ENCODE measurements at regions not wholly inside any gene's neighbourhood (a gene's known extent, or its start where the extent isn't known, plus 50 kb on each side); places are given as distances from the start of the nearest gene placed in this dataset.

- in situ Hi-C loops (cut with HindIII; ENCODE audit: low sequenced_read_pairs), result no loop called here
- H3K4me3 ChIP-seq (ENCODE audit: low read depth, low read length), result no peak overlapping the region
- TF ChIP-seq CTCF (IDR thresholded peaks at IDR 0.05; ENCODE audit: low read depth, low read length), result no peak
- no peak for DNase-seq (ENCODE audit: low read depth, low spot score)
Measured at GRCh38 chr5:111635151-111635902, 121.7 kb downstream of the NREP start.

- H3K4me3 ChIP-seq (ENCODE audit: low read depth, low read length), result no peak overlapping the region
- DNase-seq (ENCODE audit: low read depth, low spot score), result no peak
- TF ChIP-seq CTCF (IDR thresholded peaks at IDR 0.05; ENCODE audit: low read depth, low read length), result no peak
- in situ Hi-C loops (cut with HindIII; ENCODE audit: low sequenced_read_pairs), result no loop called here
Measured at GRCh38 chr5:111631328-111631727, 119.0 kb upstream of the STARD4 start.

GRCh38 chr5:111628901-111629300, 116.6 kb upstream of the STARD4 start:
- in situ Hi-C loops (cut with HindIII; ENCODE audit: low sequenced_read_pairs), result no loop called here

GRCh38 chr5:111627862-111628261, 115.5 kb upstream of the STARD4 start:
- DNase-seq (ENCODE audit: low read depth, low spot score), result no peak
- in situ Hi-C loops (cut with HindIII; ENCODE audit: low sequenced_read_pairs), result no loop called here
- no peak overlapping the region for H3K4me3 ChIP-seq (ENCODE audit: low read depth, low read length)
- no peak for TF ChIP-seq CTCF (IDR thresholded peaks at IDR 0.05; ENCODE audit: low read depth, low read length)

More at GRCh38 chr5:111628901-111629300, 116.6 kb upstream of the STARD4 start:
- no peak overlapping the region for H3K4me3 ChIP-seq (ENCODE audit: low read depth, low read length)
- no peak for DNase-seq (ENCODE audit: low read depth, low spot score)
- TF ChIP-seq CTCF (IDR thresholded peaks at IDR 0.05; ENCODE audit: low read depth, low read length), result no peak

- DNase-seq (ENCODE audit: low read depth, low spot score), result no peak
- TF ChIP-seq CTCF (IDR thresholded peaks at IDR 0.05; ENCODE audit: low read depth, low read length), result no peak
- in situ Hi-C loops (cut with HindIII; ENCODE audit: low sequenced_read_pairs), result no loop called here
- H3K4me3 ChIP-seq (ENCODE audit: low read depth, low read length), result no peak overlapping the region
Measured at GRCh38 chr5:111626473-111627148, 114.3 kb upstream of the STARD4 start.

- TF ChIP-seq CTCF (IDR thresholded peaks at IDR 0.05; ENCODE audit: low read depth, low read length), result no peak
- in situ Hi-C loops (cut with HindIII; ENCODE audit: low sequenced_read_pairs), result no loop called here
- H3K4me3 ChIP-seq (ENCODE audit: low read depth, low read length), result no peak overlapping the region
- no peak for DNase-seq (ENCODE audit: low read depth, low spot score)
Measured at GRCh38 chr5:111618623-111619271, 106.4 kb upstream of the STARD4 start.
